Keratinocyte (primary cell): ENCODE measurements at regions not wholly inside any gene's neighbourhood (a gene's known extent, or its start where the extent isn't known, plus 50 kb on each side); places are given as distances from the start of the nearest gene placed in this dataset.

Experiments used
- DNase-seq: peaks from one replicate; pipeline ENCODE4 v3.0.0-alpha.2; 2011; ENCODE audit warnings: low read depth, missing footprints, low spot score
- FAIRE-seq: peaks from 2 replicates; lab custom pipeline; 2011; peaks lifted over from hg19 to GRCh38; lab: Jason Lieb, UNC
- H2AFZ ChIP-seq: 2 replicates; pipeline ENCODE4 v1.6.0; 2012; ENCODE audit warnings: low read length, control low read depth, inconsistent platforms; ENCODE audit not compliant: control insufficient read depth
- H3K27ac ChIP-seq: 2 replicates; pipeline ENCODE4 v1.5.1; 2011; ENCODE audit warnings: low read length; ENCODE audit not compliant: control insufficient read depth, insufficient read depth
- H3K27me3 ChIP-seq: 3 replicates; pipeline ENCODE4 v1.6.0; 2011; ENCODE audit warnings: low read length; ENCODE audit not compliant: control insufficient read depth, insufficient read depth; ENCODE audit errors: extremely low read depth
- H3K36me3 ChIP-seq, 2 experiments: 2 replicates in 1 of 2; 3 replicates in 1 of 2; pipeline ENCODE4 v1.5.1; 2011; ENCODE audit warnings: low read length in 2 of 2, mild to moderate bottlenecking in 1 of 2; ENCODE audit not compliant: control insufficient read depth in 2 of 2, insufficient read depth in 2 of 2; ENCODE audit errors: extremely low read depth in 1 of 2
- H3K4me1 ChIP-seq: 3 replicates; pipeline ENCODE4 v1.5.1; 2011; ENCODE audit warnings: low read length; ENCODE audit not compliant: control insufficient read depth, insufficient read depth; ENCODE audit errors: extremely low read depth
- H3K4me2 ChIP-seq: 3 replicates; pipeline ENCODE4 v1.6.0; 2011; ENCODE audit warnings: low read depth, low read length; ENCODE audit not compliant: control insufficient read depth, insufficient read depth; ENCODE audit errors: extremely low read depth
- H3K4me3 ChIP-seq, 3 experiments: fragments of 200-600 bp in 1 of 3; sonication (generic) in 1 of 3; 2 replicates in 2 of 3; 3 replicates in 1 of 3; pipeline ENCODE4 v1.5.1; 2011 to 2016; ENCODE audit warnings: low read length in 3 of 3, mild to moderate bottlenecking in 3 of 3, control low read depth in 2 of 3, inconsistent platforms in 1 of 3, low read depth in 1 of 3, mixed read lengths in 1 of 3, mixed run types in 1 of 3, moderate library complexity in 1 of 3; ENCODE audit not compliant: control insufficient read depth in 2 of 3, insufficient read depth in 2 of 3; ENCODE audit errors: extremely low read depth in 1 of 3
- H3K79me2 ChIP-seq: 2 replicates; pipeline ENCODE4 v1.6.0; 2012; ENCODE audit warnings: low read length; ENCODE audit not compliant: control insufficient read depth, insufficient read depth
- H3K9ac ChIP-seq: 3 replicates; pipeline ENCODE4 v1.6.0; 2011; ENCODE audit warnings: low read length; ENCODE audit not compliant: control insufficient read depth, insufficient read depth; ENCODE audit errors: extremely low read depth
- H3K9me1 ChIP-seq: 3 replicates; pipeline ENCODE4 v1.6.0; 2011; ENCODE audit warnings: low read length; ENCODE audit not compliant: control insufficient read depth, insufficient read depth; ENCODE audit errors: extremely low read depth
- H3K9me3 ChIP-seq: 2 replicates; pipeline ENCODE4 v1.5.1; 2012; ENCODE audit warnings: low read depth, low read length; ENCODE audit not compliant: control insufficient read depth
- H4K20me1 ChIP-seq: 3 replicates; pipeline ENCODE4 v1.6.0; 2011; ENCODE audit warnings: low read length; ENCODE audit not compliant: control insufficient read depth, insufficient read depth; ENCODE audit errors: extremely low read depth
- EZH2 ChIP-seq: IDR thresholded peaks from one replicate; pipeline ENCODE4 v1.6.1; 2012; ENCODE audit warnings: inconsistent platforms, mild to moderate bottlenecking, low read length, moderate library complexity
- dilution Hi-C: fragments of 300-500 bp; cut with MboI; formaldehyde crosslinking; loops from one replicate; pipeline ENCODE4 v1.7.0; 2020; ENCODE audit warnings: low sequenced_read_pairs; ENCODE audit not compliant: extremely low pct_ligation_motif_present
- TF ChIP-seq, protein P1 (sequence below), 3 experiments: IDR thresholded peaks in 1 of 3; conservative IDR thresholded peaks in 1 of 3; optimal IDR thresholded peaks in 1 of 3; 2 replicates in 2 of 3; 3 replicates in 1 of 3; pipeline versions ENCODE3 to v1.5.1; 2011; ENCODE audit warnings: low read length in 3 of 3, mild to moderate bottlenecking in 3 of 3, moderate library complexity in 2 of 3, control low read depth in 1 of 3, inconsistent platforms in 1 of 3; ENCODE audit not compliant: insufficient read depth in 2 of 3; ENCODE audit errors: extremely low read depth in 1 of 3

DNA sequence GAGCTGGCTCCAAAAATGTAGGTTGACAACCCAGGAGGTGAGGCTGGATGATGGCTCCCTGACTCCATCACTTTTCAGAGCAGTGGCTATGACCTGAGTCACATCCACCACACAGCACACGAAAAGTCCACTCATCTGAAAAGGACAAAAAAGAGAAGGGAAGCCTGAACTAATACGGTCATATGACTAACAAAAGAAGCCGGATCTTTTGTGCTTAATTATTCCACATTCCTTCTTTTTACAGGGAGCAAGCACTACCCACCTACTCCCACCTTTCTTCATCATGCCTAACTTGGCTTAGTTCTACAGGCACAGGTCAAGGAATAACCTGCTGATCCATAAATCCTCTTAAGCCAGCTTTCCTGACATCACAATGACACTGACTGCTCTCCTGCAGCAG lies 601.3 kb upstream of the MIR17HG start:
- no peaks in the 10 kb centered on the region for H3K9me1 ChIP-seq
- H2AFZ ChIP-seq = no peak overlapping the region
- H3K4me3 ChIP-seq = no peak overlapping the region
- no peak overlapping the region for H3K9ac ChIP-seq
- no peaks in the 10 kb centered on the region for H3K4me1 ChIP-seq
- H3K27me3 ChIP-seq = no peaks in the 10 kb centered on the region
- H4K20me1 ChIP-seq = no peaks in the 10 kb centered on the region
- dilution Hi-C loops = no loop called here
- DNase-seq = no peak
- no peak for FAIRE-seq
- H3K79me2 ChIP-seq = no peaks in the 10 kb centered on the region
- no peaks in the 10 kb centered on the region for H3K9me3 ChIP-seq
- TF ChIP-seq, protein P1, sequence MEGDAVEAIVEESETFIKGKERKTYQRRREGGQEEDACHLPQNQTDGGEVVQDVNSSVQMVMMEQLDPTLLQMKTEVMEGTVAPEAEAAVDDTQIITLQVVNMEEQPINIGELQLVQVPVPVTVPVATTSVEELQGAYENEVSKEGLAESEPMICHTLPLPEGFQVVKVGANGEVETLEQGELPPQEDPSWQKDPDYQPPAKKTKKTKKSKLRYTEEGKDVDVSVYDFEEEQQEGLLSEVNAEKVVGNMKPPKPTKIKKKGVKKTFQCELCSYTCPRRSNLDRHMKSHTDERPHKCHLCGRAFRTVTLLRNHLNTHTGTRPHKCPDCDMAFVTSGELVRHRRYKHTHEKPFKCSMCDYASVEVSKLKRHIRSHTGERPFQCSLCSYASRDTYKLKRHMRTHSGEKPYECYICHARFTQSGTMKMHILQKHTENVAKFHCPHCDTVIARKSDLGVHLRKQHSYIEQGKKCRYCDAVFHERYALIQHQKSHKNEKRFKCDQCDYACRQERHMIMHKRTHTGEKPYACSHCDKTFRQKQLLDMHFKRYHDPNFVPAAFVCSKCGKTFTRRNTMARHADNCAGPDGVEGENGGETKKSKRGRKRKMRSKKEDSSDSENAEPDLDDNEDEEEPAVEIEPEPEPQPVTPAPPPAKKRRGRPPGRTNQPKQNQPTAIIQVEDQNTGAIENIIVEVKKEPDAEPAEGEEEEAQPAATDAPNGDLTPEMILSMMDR (optimal IDR thresholded peaks at IDR 0.05 in 1 of 3, IDR thresholded peaks at IDR 0.05 in 1 of 3, conservative IDR thresholded peaks at IDR 0.05 in 1 of 3; ENCODE audit: extremely low read depth in 1 of 3, insufficient read depth in 2 of 3, low read length in 3 of 3) = no peak
- no peak for TF ChIP-seq EZH2
- H3K4me2 ChIP-seq = no peak overlapping the region
- no peak overlapping the region for H3K27ac ChIP-seq
- no peaks in the 10 kb centered on the region for H3K36me3 ChIP-seq

DNA sequence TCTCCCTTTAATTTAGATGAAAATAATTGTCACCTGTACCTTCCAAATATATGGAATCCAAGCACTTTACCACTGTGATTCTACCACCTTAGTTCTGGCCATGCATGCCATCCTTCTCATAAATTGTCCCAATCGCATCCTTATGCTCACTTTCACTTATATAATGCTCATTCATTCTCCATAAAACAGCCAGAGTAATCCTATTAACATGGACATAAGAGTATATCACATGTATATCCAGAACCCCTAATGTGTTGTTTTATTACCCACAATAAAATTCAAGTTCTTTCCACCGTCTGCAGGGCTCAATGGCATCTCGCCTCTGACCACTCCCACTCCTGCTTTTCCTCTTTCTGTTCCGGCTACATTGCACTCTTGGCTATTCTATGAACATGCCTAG lies 597.5 kb upstream of the MIR17HG start:
- FAIRE-seq (no peak), DNase-seq (no peak)
- Histone ChIP-seq H3K9me3 (no peaks in the 10 kb centered on the region), H3K4me2 (no peak overlapping the region), H3K9me1 (no peaks in the 10 kb centered on the region), H3K79me2 (no peaks in the 10 kb centered on the region), H4K20me1 (no peaks in the 10 kb centered on the region), H3K27ac (no peak overlapping the region), H3K4me3 (no peak overlapping the region), H3K9ac (no peak overlapping the region), H3K27me3 (no peaks in the 10 kb centered on the region), H2AFZ (no peak overlapping the region), H3K4me1 (no peaks in the 10 kb centered on the region), H3K36me3 (no peaks in the 10 kb centered on the region)
- TF ChIP-seq, protein P1 (optimal IDR thresholded peaks at IDR 0.05 in 1 of 3, IDR thresholded peaks at IDR 0.05 in 1 of 3, conservative IDR thresholded peaks at IDR 0.05 in 1 of 3; ENCODE audit: extremely low read depth in 1 of 3, insufficient read depth in 2 of 3, low read length in 3 of 3) = no peak
- TF ChIP-seq EZH2 = no peak
- dilution Hi-C loops = no loop called here
